HG03108 (cell line): ENCODE measurements at regions not wholly inside any gene's neighbourhood (a gene's known extent, or its start where the extent isn't known, plus 50 kb on each side); places are given as distances from the start of the nearest gene placed in this dataset.

Experiments used
- ATAC-seq: cut with Tn5 transposase; IDR thresholded peaks from one replicate; pipeline ENCODE4 v1.9.1; 2021; ENCODE audit warnings: moderate library complexity; ENCODE audit not compliant: unreplicated experiment

- ATAC-seq: no peak
Observed at GRCh38 chr20:11372876-11373790, 544.6 kb upstream of the BTBD3 start.

GRCh38 chr20:11375335-11375734, 542.4 kb upstream of the BTBD3 start:
- no peak for ATAC-seq

- ATAC-seq: no peak
Observed at GRCh38 chr20:11375966-11376365, 541.7 kb upstream of the BTBD3 start.

GRCh38 chr20:11376420-11376819, 541.3 kb upstream of the BTBD3 start:
- no peak for ATAC-seq

GRCh38 chr20:11376998-11377397, 540.7 kb upstream of the BTBD3 start:
- ATAC-seq: no peak

GRCh38 chr20:11377761-11378160, 539.9 kb upstream of the BTBD3 start:
- ATAC-seq: no peak

GRCh38 chr20:11378252-11378651, 539.4 kb upstream of the BTBD3 start:
- no peak for ATAC-seq

GRCh38 chr20:11379257-11380011, 538.3 kb upstream of the BTBD3 start:
- ATAC-seq: no peak

GRCh38 chr20:11380283-11380682, 537.4 kb upstream of the BTBD3 start:
- ATAC-seq: no peak

- ATAC-seq: no peak
Observed at GRCh38 chr20:11387189-11387754, 530.4 kb upstream of the BTBD3 start.

GRCh38 chr20:11389186-11389585, 528.5 kb upstream of the BTBD3 start:
- ATAC-seq: no peak

GRCh38 chr20:11391591-11391990, 526.1 kb upstream of the BTBD3 start:
- ATAC-seq: no peak

- ATAC-seq: no peak
Observed at GRCh38 chr20:11394145-11394833, 523.4 kb upstream of the BTBD3 start.

GRCh38 chr20:11395581-11395980, 522.1 kb upstream of the BTBD3 start:
- no peak for ATAC-seq

- no peak for ATAC-seq
Observed at GRCh38 chr20:11401988-11402387, 515.7 kb upstream of the BTBD3 start.

- ATAC-seq: no peak
Observed at GRCh38 chr20:11403711-11404110, 514.0 kb upstream of the BTBD3 start.

GRCh38 chr20:11406877-11407276, 510.8 kb upstream of the BTBD3 start:
- ATAC-seq: no peak

GRCh38 chr20:11409561-11409960, 508.1 kb upstream of the BTBD3 start:
- ATAC-seq: no peak

- no peak for ATAC-seq
Observed at GRCh38 chr20:11411765-11412164, 505.9 kb upstream of the BTBD3 start.

- no peak for ATAC-seq
Observed at GRCh38 chr20:11426948-11427347, 490.7 kb upstream of the BTBD3 start.

GRCh38 chr20:11429168-11429567, 488.5 kb upstream of the BTBD3 start:
- ATAC-seq: no peak
